Activated B cell treated with CpG ODN at 0.5 μM for 24 hours (primary cell): ENCODE measurements at regions not wholly inside any gene's neighbourhood (a gene's known extent, or its start where the extent isn't known, plus 50 kb on each side); places are given as distances from the start of the nearest gene placed in this dataset.

ENCODE experiments used
- ATAC-seq: fragments of 200-7000 bp; cut with Tn5 transposase; one replicate; pipeline ENCODE4 v1.10.0; 2021; ENCODE audit warnings: low read depth, mild to moderate bottlenecking, moderate library complexity
- CTCF ChIA-PET: fragments of 350-600 bp; sonication (Branson Sonifier 250); formaldehyde crosslinking; loops from one replicate; lab custom pipeline; 2021; ENCODE audit warnings: antibody characterized with exemption; lab: Charles Lee
- POLR2A ChIA-PET: fragments of 350-600 bp; sonication (Branson Sonifier 250); formaldehyde crosslinking; loops from one replicate; lab custom pipeline; 2021; ENCODE audit warnings: antibody characterized with exemption; lab: Charles Lee
- DNase-seq: peaks from one replicate; pipeline ENCODE4 v3.0.0; 2022
- H3K27ac Mint-ChIP-seq: one replicate; pipeline ENCODE4 v1.8.0; 2020; ENCODE audit warnings: mixed read lengths
- H3K27me3 Mint-ChIP-seq: one replicate; pipeline ENCODE4 v1.8.0; 2021; ENCODE audit warnings: mixed read lengths
- H3K36me3 Mint-ChIP-seq: one replicate; pipeline ENCODE4 v1.8.0; 2021; ENCODE audit warnings: low read depth, mixed read lengths
- H3K4me1 Mint-ChIP-seq: one replicate; pipeline ENCODE4 v1.8.0; 2021; ENCODE audit warnings: mixed read lengths
- H3K4me3 Mint-ChIP-seq: one replicate; pipeline ENCODE4 v1.8.0; 2020; ENCODE audit warnings: mild to moderate bottlenecking, mixed read lengths
- H3K9me3 Mint-ChIP-seq: one replicate; pipeline ENCODE4 v1.8.0; 2020; ENCODE audit warnings: mixed read lengths
- CTCF ChIP-seq: fragments of 200-600 bp; IDR thresholded peaks from one replicate; pipeline ENCODE4 v1.8.0; 2022; ENCODE audit warnings: antibody characterized with exemption, mild to moderate bottlenecking
- intact Hi-C: fragments of 100-400 bp; cut with micrococcal nuclease; formaldehyde crosslinking; loops from one replicate; pipeline ENCODE4 v1.15.1; 2024

GRCh38 chrX:26670521-26670920, 454.6 kb downstream of the MAGEB5 start:
- POLR2A ChIA-PET, result no interaction called here

GRCh38 chrX:26664919-26665318, 448.9 kb downstream of the MAGEB5 start:
- DNase-seq (no peak), ATAC-seq (no peak)
- H3K9me3 Mint-ChIP-seq, result no peaks in the 10 kb centered on the region
- no peak for TF ChIP-seq CTCF
- H3K36me3 Mint-ChIP-seq, result no peaks in the 10 kb centered on the region
- H3K27me3 Mint-ChIP-seq, result no peaks in the 10 kb centered on the region
- H3K27ac Mint-ChIP-seq, result no peak overlapping the region
- intact Hi-C loops, result no loop called here
- CTCF ChIA-PET, result no interaction called here
- POLR2A ChIA-PET, result no interaction called here
- no peaks in the 10 kb centered on the region for H3K4me1 Mint-ChIP-seq
- H3K4me3 Mint-ChIP-seq, result no peak overlapping the region

More at GRCh38 chrX:26670521-26670920, 454.6 kb downstream of the MAGEB5 start:
- TF ChIP-seq CTCF, result no peak
- H3K4me1 Mint-ChIP-seq, result no peaks in the 10 kb centered on the region
- no peak overlapping the region for H3K27ac Mint-ChIP-seq
- ATAC-seq, result no peak
- CTCF ChIA-PET, result no interaction called here
- DNase-seq, result no peak
- intact Hi-C loops, result loop anchor here (10.0 kb wide), 1 partner anchor 66 kb away; no protein-coding TSS in a partner anchor
- no peaks in the 10 kb centered on the region for H3K27me3 Mint-ChIP-seq
- H3K4me3 Mint-ChIP-seq, result no peak overlapping the region
- H3K36me3 Mint-ChIP-seq, result no peaks in the 10 kb centered on the region
- no peaks in the 10 kb centered on the region for H3K9me3 Mint-ChIP-seq

- H3K27me3 Mint-ChIP-seq, result no peaks in the 10 kb centered on the region
- CTCF ChIA-PET, result no interaction called here
- H3K4me3 Mint-ChIP-seq, result no peak overlapping the region
- DNase-seq, result no peak
- H3K4me1 Mint-ChIP-seq, result no peaks in the 10 kb centered on the region
- H3K9me3 Mint-ChIP-seq, result peaks cover 2% of the 10 kb centered on the region
- no peak for ATAC-seq
- no peak overlapping the region for H3K27ac Mint-ChIP-seq
- H3K36me3 Mint-ChIP-seq, result no peaks in the 10 kb centered on the region
- no peak for TF ChIP-seq CTCF
- intact Hi-C loops, result loop anchor here (10.0 kb wide), 1 partner anchor 532 kb away; no protein-coding TSS in a partner anchor
- POLR2A ChIA-PET, result no interaction called here
Measured at GRCh38 chrX:26653050-26653449, 437.1 kb downstream of the MAGEB5 start.

GRCh38 chrX:26651755-26652154, 435.8 kb downstream of the MAGEB5 start:
- H3K27me3 Mint-ChIP-seq, result no peaks in the 10 kb centered on the region
- ChIA-PET CTCF (no interaction called here), POLR2A (no interaction called here)
- no peaks in the 10 kb centered on the region for H3K4me1 Mint-ChIP-seq
- no peak for DNase-seq
- intact Hi-C loops, result loop anchor here (10.0 kb wide), 1 partner anchor 533 kb away; no protein-coding TSS in a partner anchor
- no peak for ATAC-seq
- TF ChIP-seq CTCF, result no peak
- peaks cover 2% of the 10 kb centered on the region for H3K9me3 Mint-ChIP-seq
- no peak overlapping the region for H3K4me3 Mint-ChIP-seq
- no peak overlapping the region for H3K27ac Mint-ChIP-seq
- H3K36me3 Mint-ChIP-seq, result no peaks in the 10 kb centered on the region

GRCh38 chrX:26649534-26649933, 433.6 kb downstream of the MAGEB5 start:
- Mint-ChIP-seq H3K27me3 (no peaks in the 10 kb centered on the region), H3K4me3 (no peak overlapping the region), H3K4me1 (no peaks in the 10 kb centered on the region), H3K27ac (no peak overlapping the region), H3K36me3 (no peaks in the 10 kb centered on the region), H3K9me3 (peaks cover 2% of the 10 kb centered on the region)
- no peak for TF ChIP-seq CTCF
- CTCF ChIA-PET, result no interaction called here
- no peak for ATAC-seq
- POLR2A ChIA-PET, result no interaction called here
- DNase-seq, result no peak
- intact Hi-C loops, result no loop called here
